OCI-LY7 (cell line): ENCODE measurements at regions not wholly inside any gene's neighbourhood (a gene's known extent, or its start where the extent isn't known, plus 50 kb on each side); places are given as distances from the start of the nearest gene placed in this dataset.
A peak's percentile ranks its signal among the peaks of the same experiment; 100 is the strongest.

ENCODE experiments used
- BruUV-seq: library from RNA; stranded (reverse); fragments of 400-500 nt; replicated peaks from 2 replicates; lab custom pipeline; 2021; lab: Mats Ljungman, UMichigan
- CTCF ChIA-PET: fragments of 300-600 bp; sonication (Branson Sonifier 250); formaldehyde crosslinking; loops from one replicate; lab custom pipeline; 2022; ENCODE audit warnings: antibody characterized with exemption; ENCODE audit not compliant: unreplicated experiment; lab: Charles Lee
- POLR2A ChIA-PET: fragments of 300-600 bp; sonication (Branson Sonifier 250); formaldehyde crosslinking; loops from one replicate; lab custom pipeline; 2022; ENCODE audit warnings: antibody characterized with exemption; lab: Charles Lee
- DNase-seq: peaks from one replicate; pipeline ENCODE4 v3.0.0-alpha.2; 2015; ENCODE audit warnings: low spot score
- H2AFZ ChIP-seq: fragments of 200-600 bp; sonication (generic), shearing (Covaris generic); 2 replicates; pipeline ENCODE4 v1.6.1; 2014; ENCODE audit warnings: mild to moderate bottlenecking, antibody characterized with exemption, low read length, moderate library complexity
- H3K27ac ChIP-seq: fragments of 200-600 bp; sonication (generic); 2 replicates; pipeline ENCODE4 v1.5.1; 2014; ENCODE audit warnings: mixed run types, low read depth, mild to moderate bottlenecking, moderate library complexity, low read length, inconsistent platforms; ENCODE audit not compliant: poor library complexity, severe bottlenecking
- H3K36me3 ChIP-seq: fragments of 200-600 bp; sonication (generic); 2 replicates; pipeline ENCODE4 v1.6.1; 2014; ENCODE audit warnings: mild to moderate bottlenecking, antibody characterized with exemption, low read length, moderate library complexity, mixed read lengths; ENCODE audit not compliant: insufficient read depth
- H3K4me1 ChIP-seq: fragments of 200-600 bp; sonication (generic); 2 replicates; pipeline ENCODE4 v1.5.1; 2014; ENCODE audit warnings: mild to moderate bottlenecking, low read length; ENCODE audit not compliant: insufficient read depth, poor library complexity, severe bottlenecking
- H3K4me2 ChIP-seq: fragments of 200-600 bp; sonication (generic); 2 replicates; pipeline ENCODE4 v1.6.1; 2014; ENCODE audit warnings: mild to moderate bottlenecking, low read length
- H3K4me3 ChIP-seq: fragments of 200-600 bp; sonication (generic); 2 replicates; pipeline ENCODE4 v1.5.1; 2014; ENCODE audit warnings: mild to moderate bottlenecking, low read depth, low read length; ENCODE audit not compliant: poor library complexity, severe bottlenecking
- H3K79me2 ChIP-seq: fragments of 200-600 bp; sonication (generic); 2 replicates; pipeline ENCODE4 v1.6.1; 2016; ENCODE audit warnings: low read depth, mild to moderate bottlenecking, low read length, moderate library complexity, mixed read lengths; ENCODE audit not compliant: insufficient read depth
- H3K9me2 ChIP-seq: fragments of 200-600 bp; sonication (generic); 2 replicates; pipeline ENCODE4 v1.6.1; 2016; ENCODE audit warnings: mild to moderate bottlenecking, low read length, mixed read lengths; ENCODE audit not compliant: insufficient read depth
- H3K9me3 ChIP-seq: fragments of 200-600 bp; sonication (generic); 2 replicates; pipeline ENCODE4 v1.6.1; 2014; ENCODE audit warnings: mild to moderate bottlenecking, mixed run types, low read length, mixed read lengths
- H4K20me1 ChIP-seq: fragments of 200-600 bp; sonication (generic); 2 replicates; pipeline ENCODE4 v1.6.1; 2014; ENCODE audit warnings: mild to moderate bottlenecking, antibody characterized with exemption, low read length, moderate library complexity, mixed read lengths; ENCODE audit not compliant: insufficient read depth
- EZH2phosphoT487 ChIP-seq: fragments of 200-600 bp; sonication (generic); IDR thresholded peaks from 2 replicates; pipeline ENCODE4 v1.6.1; 2018; ENCODE audit warnings: low read depth, borderline replicate concordance, mild to moderate bottlenecking, mixed run types, antibody characterized with exemption, low read length, moderate library complexity, mixed read lengths
- intact Hi-C: fragments of 100-400 bp; cut with micrococcal nuclease; formaldehyde crosslinking; loops from one replicate; pipeline ENCODE4 v1.10.0; 2022; ENCODE audit not compliant: unreplicated experiment
- TF ChIP-seq, protein P1 (sequence below): fragments of 200-600 bp; sonication (generic); conservative IDR thresholded peaks from 2 replicates; pipeline ENCODE4 v1.5.1; 2014; ENCODE audit warnings: mild to moderate bottlenecking, antibody characterized with exemption, low read length, moderate library complexity, mixed read lengths

DNA sequence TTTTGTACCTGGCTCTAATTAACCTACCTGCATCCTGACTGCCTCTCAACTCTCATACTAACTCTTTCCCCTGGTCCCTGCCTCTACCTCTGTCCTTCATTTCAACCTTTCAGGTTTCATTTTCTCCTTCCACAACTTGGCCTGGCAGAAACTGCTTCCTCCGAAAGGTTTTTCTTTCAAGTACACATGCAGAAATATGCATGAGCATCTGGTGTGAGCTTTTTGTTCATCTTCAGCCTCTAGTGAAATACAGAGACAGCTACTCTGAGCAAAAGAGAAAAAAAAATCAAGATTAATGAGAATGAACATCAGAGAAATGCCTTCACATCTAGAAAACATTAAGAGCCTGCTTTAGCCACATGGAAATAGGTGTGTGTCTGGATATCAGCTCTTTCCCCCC is 297.9 kb upstream of the PCSK5 start:
- TF ChIP-seq, protein P1, sequence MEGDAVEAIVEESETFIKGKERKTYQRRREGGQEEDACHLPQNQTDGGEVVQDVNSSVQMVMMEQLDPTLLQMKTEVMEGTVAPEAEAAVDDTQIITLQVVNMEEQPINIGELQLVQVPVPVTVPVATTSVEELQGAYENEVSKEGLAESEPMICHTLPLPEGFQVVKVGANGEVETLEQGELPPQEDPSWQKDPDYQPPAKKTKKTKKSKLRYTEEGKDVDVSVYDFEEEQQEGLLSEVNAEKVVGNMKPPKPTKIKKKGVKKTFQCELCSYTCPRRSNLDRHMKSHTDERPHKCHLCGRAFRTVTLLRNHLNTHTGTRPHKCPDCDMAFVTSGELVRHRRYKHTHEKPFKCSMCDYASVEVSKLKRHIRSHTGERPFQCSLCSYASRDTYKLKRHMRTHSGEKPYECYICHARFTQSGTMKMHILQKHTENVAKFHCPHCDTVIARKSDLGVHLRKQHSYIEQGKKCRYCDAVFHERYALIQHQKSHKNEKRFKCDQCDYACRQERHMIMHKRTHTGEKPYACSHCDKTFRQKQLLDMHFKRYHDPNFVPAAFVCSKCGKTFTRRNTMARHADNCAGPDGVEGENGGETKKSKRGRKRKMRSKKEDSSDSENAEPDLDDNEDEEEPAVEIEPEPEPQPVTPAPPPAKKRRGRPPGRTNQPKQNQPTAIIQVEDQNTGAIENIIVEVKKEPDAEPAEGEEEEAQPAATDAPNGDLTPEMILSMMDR: no peak
- TF ChIP-seq EZH2phosphoT487: no peak
- Histone ChIP-seq H2AFZ (peak overlapping the region; percentile 12; the same call in 1 of the 2 replicates), H3K9me3 (no peaks in the 10 kb centered on the region), H3K9me2 (no peaks in the 10 kb centered on the region), H4K20me1 (no peaks in the 10 kb centered on the region), H3K4me2 (no peak overlapping the region), H3K79me2 (no peaks in the 10 kb centered on the region), H3K4me3 (no peak overlapping the region), H3K27ac (no peak overlapping the region), H3K36me3 (no peaks in the 10 kb centered on the region), H3K4me1 (no peaks in the 10 kb centered on the region)
- intact Hi-C loops: no loop called here
- no TSS peak for BruUV-seq
- DNase-seq: no peak
- CTCF ChIA-PET: no interaction called here
- POLR2A ChIA-PET: no interaction called here

DNA sequence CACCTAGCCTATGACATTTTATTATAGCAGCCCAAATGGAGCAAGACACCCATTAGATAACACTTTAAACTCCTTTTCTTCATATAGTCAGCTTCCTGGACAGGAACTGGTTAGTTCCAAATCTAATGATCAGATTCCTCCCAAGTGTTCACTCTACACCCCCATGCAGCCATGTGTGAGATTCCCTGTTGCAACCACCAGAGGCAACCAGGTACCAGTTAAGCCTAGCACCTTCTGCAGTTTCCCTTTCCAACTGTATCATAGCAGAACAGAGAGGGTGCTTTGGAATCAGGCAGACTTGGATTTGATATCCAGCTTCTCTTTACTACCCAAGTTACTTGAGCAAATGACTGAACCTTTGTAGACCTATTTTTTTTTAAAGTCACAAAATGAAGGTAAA is 296.6 kb upstream of the PCSK5 start:
- ChIA-PET POLR2A (no interaction called here), CTCF (interaction anchor here (0.5 kb wide), 1 partner anchor 1390 kb away, joined by 3 read pairs; no protein-coding TSS in a partner anchor)
- no TSS peak for BruUV-seq
- DNase-seq: no peak
- Histone ChIP-seq H4K20me1 (no peaks in the 10 kb centered on the region), H3K79me2 (no peaks in the 10 kb centered on the region), H2AFZ (no peak overlapping the region), H3K4me3 (no peak overlapping the region), H3K4me2 (no peak overlapping the region), H3K4me1 (no peaks in the 10 kb centered on the region), H3K9me2 (no peaks in the 10 kb centered on the region), H3K9me3 (no peaks in the 10 kb centered on the region), H3K36me3 (no peaks in the 10 kb centered on the region), H3K27ac (no peak overlapping the region)
- no peak for TF ChIP-seq EZH2phosphoT487
- TF ChIP-seq, protein P1: 0 out of 2 replicates have a peak, but pooled peaks have one; percentile 32
- intact Hi-C loops: no loop called here

GRCh38 chr9:75599126-75599525 is 291.3 kb upstream of the PCSK5 start:
- Histone ChIP-seq H3K4me2 (no peak overlapping the region), H2AFZ (no peak overlapping the region), H3K4me3 (no peak overlapping the region), H3K36me3 (no peaks in the 10 kb centered on the region), H3K27ac (no peak overlapping the region), H3K4me1 (peaks cover 11% of the 10 kb centered on the region), H4K20me1 (no peaks in the 10 kb centered on the region), H3K9me2 (no peaks in the 10 kb centered on the region), H3K9me3 (no peaks in the 10 kb centered on the region), H3K79me2 (no peaks in the 10 kb centered on the region)
- TF ChIP-seq, protein P1: no peak
- TF ChIP-seq EZH2phosphoT487: no peak
- intact Hi-C loops: no loop called here
- no TSS peak for BruUV-seq
- ChIA-PET POLR2A (interaction anchor here (0.7 to 0.9 kb wide), 2 partner anchors 41 to 915 kb away, joined by 3 to 5 read pairs; no protein-coding TSS in a partner anchor), CTCF (no interaction called here)
- DNase-seq: no peak
